IMR-90 (cell line): ENCODE measurements at regions not wholly inside any gene's neighbourhood (a gene's known extent, or its start where the extent isn't known, plus 50 kb on each side); places are given as distances from the start of the nearest gene placed in this dataset.
"Not testable (repeated sequence)": the region's sequence is repeated elsewhere in the genome, so short reads cannot be mapped to it uniquely, and the experiment has no call there.

Experiments used
- ATAC-seq: fragments of 200-7000 bp; cut with Tn5 transposase; 2 replicates; pipeline ENCODE4 v1.9.1; 2020; ENCODE audit warnings: low read depth, mild to moderate bottlenecking, moderate library complexity
- BruUV-seq: library from RNA; stranded (reverse); fragments of 400-500 nt; replicated peaks from 2 replicates; lab custom pipeline; 2021; lab: Mats Ljungman, UMichigan
- CTCF ChIA-PET: fragments of 300-600 bp; formaldehyde crosslinking; extraction: SDS; loops from one replicate; lab custom pipeline; 2021; ENCODE audit warnings: antibody characterized with exemption; lab: Yijun Ruan, JAX
- POLR2A ChIA-PET: fragments of 300-600 bp; sonication (Branson Sonifier 250); formaldehyde crosslinking; loops from one replicate; lab custom pipeline; 2022; ENCODE audit warnings: antibody characterized with exemption; ENCODE audit not compliant: unreplicated experiment; lab: Charles Lee
- DNase-seq: peaks from one replicate; pipeline ENCODE4 v3.0.0; 2013
- H2AFZ ChIP-seq: replicated peaks from 2 replicates; pipeline ENCODE3; 2013; ENCODE audit warnings: low read length, mild to moderate bottlenecking; ENCODE audit not compliant: poor library complexity
- H2AK5ac ChIP-seq: 2 replicates; pipeline ENCODE4 v1.6.1; 2013; ENCODE audit warnings: low read depth, low read length, inconsistent platforms
- H2AK9ac ChIP-seq: replicated peaks from 2 replicates; pipeline ENCODE3; 2013; ENCODE audit warnings: mild to moderate bottlenecking, low read depth, low read length, moderate library complexity; ENCODE audit not compliant: poor library complexity
- H2BK120ac ChIP-seq: 2 replicates; pipeline ENCODE4 v1.6.1; 2013; ENCODE audit warnings: low read depth, low read length, inconsistent platforms
- H2BK15ac ChIP-seq: 3 replicates; pipeline ENCODE4 v1.6.1; 2013; ENCODE audit warnings: low read depth, low read length, inconsistent platforms
- H2BK20ac ChIP-seq: 2 replicates; pipeline ENCODE4 v1.6.1; 2013; ENCODE audit warnings: low read depth, mild to moderate bottlenecking, inconsistent platforms, low read length, moderate library complexity
- H2BK5ac ChIP-seq: 2 replicates; pipeline ENCODE4 v1.6.1; 2013; ENCODE audit warnings: mild to moderate bottlenecking, low read depth, low read length, inconsistent platforms; ENCODE audit not compliant: poor library complexity, severe bottlenecking
- H3K14ac ChIP-seq: replicated peaks from 2 replicates; pipeline ENCODE4 v1.6.1; 2013; ENCODE audit warnings: low read depth, low read length, inconsistent platforms
- H3K18ac ChIP-seq: 2 replicates; pipeline ENCODE4 v1.6.1; 2013; ENCODE audit warnings: low read depth, low read length, control low read depth
- H3K23ac ChIP-seq: 2 replicates; pipeline ENCODE4 v1.6.1; 2013; ENCODE audit warnings: low read depth, low read length, inconsistent platforms
- H3K27ac ChIP-seq: 2 replicates; pipeline ENCODE4 v1.5.1; 2013; ENCODE audit warnings: mild to moderate bottlenecking, control low read depth, low read length; ENCODE audit not compliant: insufficient read depth
- H3K27me3 ChIP-seq: 2 replicates; pipeline ENCODE4 v1.6.1; 2013; ENCODE audit warnings: low read length; ENCODE audit not compliant: control insufficient read depth, insufficient read depth
- H3K36me3 ChIP-seq: 2 replicates; pipeline ENCODE4 v1.6.1; 2013; ENCODE audit warnings: low read length, mixed read lengths; ENCODE audit not compliant: control insufficient read depth, insufficient read depth
- H3K4ac ChIP-seq: 2 replicates; pipeline ENCODE4 v1.6.1; 2013; ENCODE audit warnings: low read depth, low read length, inconsistent platforms
- H3K4me1 ChIP-seq: 2 replicates; pipeline ENCODE4 v1.6.1; 2013; ENCODE audit warnings: low read length, mixed read lengths; ENCODE audit not compliant: control insufficient read depth, insufficient read depth
- H3K4me2 ChIP-seq: 2 replicates; pipeline ENCODE4 v1.6.1; 2013; ENCODE audit warnings: low read depth, mild to moderate bottlenecking, control low read depth, low read length, moderate library complexity
- H3K4me3 ChIP-seq: 2 replicates; pipeline ENCODE4 v1.5.1; 2013; ENCODE audit warnings: low read depth, mild to moderate bottlenecking, control low read depth, low read length, moderate library complexity; ENCODE audit not compliant: insufficient read depth
- H3K56ac ChIP-seq: 2 replicates; pipeline ENCODE4 v1.6.1; 2013; ENCODE audit warnings: low read length, inconsistent platforms; ENCODE audit not compliant: insufficient read depth; ENCODE audit errors: extremely low read depth
- H3K79me1 ChIP-seq, 2 experiments: 2 replicates each; pipeline ENCODE4 v1.6.1; 2013; ENCODE audit warnings: low read length in 2 of 2, inconsistent platforms in 1 of 2, low read depth in 1 of 2
- H3K9ac ChIP-seq: 2 replicates; pipeline ENCODE4 v1.6.1; 2013; ENCODE audit warnings: low read depth, low read length, control low read depth
- H3K9me1 ChIP-seq: 2 replicates; pipeline ENCODE4 v1.6.1; 2013; ENCODE audit warnings: low read length, inconsistent platforms; ENCODE audit not compliant: insufficient read depth
- H3K9me3 ChIP-seq: 2 replicates; pipeline ENCODE4 v1.6.1; 2013; ENCODE audit warnings: low read length; ENCODE audit not compliant: control insufficient read depth, insufficient read depth
- H4K20me1 ChIP-seq: 2 replicates; pipeline ENCODE4 v1.6.1; 2013; ENCODE audit warnings: low read length, inconsistent platforms; ENCODE audit not compliant: insufficient read depth
- H4K5ac ChIP-seq: 2 replicates; pipeline ENCODE4 v1.6.1; 2013; ENCODE audit warnings: mild to moderate bottlenecking, low read depth, low read length, control low read depth
- H4K8ac ChIP-seq, 2 experiments: 2 replicates each; pipeline ENCODE4 v1.6.1; 2013; ENCODE audit warnings: low read depth in 2 of 2, low read length in 2 of 2, control low read depth in 1 of 2, inconsistent platforms in 1 of 2
- H4K91ac ChIP-seq: 2 replicates; pipeline ENCODE4 v1.6.1; 2013; ENCODE audit warnings: low read depth, low read length, inconsistent platforms; ENCODE audit not compliant: insufficient read depth
- WGBS, 2 experiments: methylation state at CpG; one replicate each; pipeline versions ENCODE4 v1.1.5 to v1.1.7; 2013; ENCODE audit warnings: missing lambda C conversion rate in 2 of 2; ENCODE audit not compliant: insufficient read length in 1 of 2; ENCODE audit errors: extremely low coverage in 2 of 2; 5-methylcytosine and 5-hydroxymethylcytosine counted together
- dilution Hi-C: fragments of 300-500 bp; cut with HindIII; formaldehyde crosslinking; loops from one replicate; pipeline ENCODE4 v1.14.3; 2018; ENCODE audit warnings: low sequenced_read_pairs; ENCODE audit not compliant: unreplicated experiment
- in situ Hi-C: fragments of 300-500 bp; cut with MboI; formaldehyde crosslinking; loops from 3 replicates; pipeline ENCODE4 v1.14.3; 2019; ENCODE audit warnings: low sequenced_read_pairs, inconsistent platforms, mixed read lengths
- intact Hi-C: fragments of 100-400 bp; cut with micrococcal nuclease; formaldehyde crosslinking; loops from 2 replicates; pipeline ENCODE4 v1.10.0; 2022

DNA sequence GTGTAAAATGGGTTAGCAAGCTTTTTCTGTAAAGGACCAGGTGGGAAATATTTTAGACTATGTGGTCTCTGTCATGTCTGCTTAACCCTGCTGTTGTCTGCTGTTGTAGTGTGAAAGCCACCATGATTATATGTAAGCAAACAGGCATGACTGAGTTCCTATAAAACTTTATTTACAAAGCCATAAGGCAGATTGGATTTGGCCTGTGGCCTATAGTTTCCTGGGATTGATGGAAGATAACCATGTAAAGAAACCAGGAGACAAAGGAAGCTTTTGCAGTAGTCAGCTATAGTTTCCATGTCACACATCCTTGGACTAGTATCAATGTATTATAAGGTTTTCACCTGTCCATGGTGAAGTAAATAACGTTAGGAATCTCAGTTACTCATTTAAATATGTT is 78.7 kb downstream of the CCDC74A start:
- H4K91ac ChIP-seq, H2BK20ac ChIP-seq, ATAC-seq, H3K4me1 ChIP-seq, H3K4ac ChIP-seq, H3K36me3 ChIP-seq, H4K20me1 ChIP-seq, in situ Hi-C loops, H3K56ac ChIP-seq, BruUV-seq, H3K9me1 ChIP-seq, H3K4me3 ChIP-seq, CTCF ChIA-PET, H3K27me3 ChIP-seq, H4K8ac ChIP-seq, H2BK120ac ChIP-seq, H3K9ac ChIP-seq, H4K5ac ChIP-seq, dilution Hi-C loops, H3K14ac ChIP-seq, H3K79me1 ChIP-seq, H3K18ac ChIP-seq, H2AK9ac ChIP-seq, H3K27ac ChIP-seq, H2AK5ac ChIP-seq, intact Hi-C loops, H3K23ac ChIP-seq, H2BK15ac ChIP-seq, POLR2A ChIA-PET, H2AFZ ChIP-seq, DNase-seq, H3K9me3 ChIP-seq, H2BK5ac ChIP-seq, H3K4me2 ChIP-seq: not testable (repeated sequence)
- no CpG with 5 or more reads among the region's 1 CpG for WGBS, 2 experiments

- in situ Hi-C loops, H3K9me3 ChIP-seq, CTCF ChIA-PET, H4K91ac ChIP-seq, H2AK5ac ChIP-seq, H3K9ac ChIP-seq, H2AK9ac ChIP-seq, H3K4me3 ChIP-seq, POLR2A ChIA-PET, H3K4ac ChIP-seq, H2BK20ac ChIP-seq, H4K5ac ChIP-seq, H3K4me1 ChIP-seq, H2BK15ac ChIP-seq, H3K79me1 ChIP-seq, H4K20me1 ChIP-seq, intact Hi-C loops, H2BK120ac ChIP-seq, H3K56ac ChIP-seq, H3K9me1 ChIP-seq, H4K8ac ChIP-seq, H2BK5ac ChIP-seq, dilution Hi-C loops, H3K14ac ChIP-seq, H3K23ac ChIP-seq, DNase-seq, H3K27ac ChIP-seq, ATAC-seq, H3K27me3 ChIP-seq, H2AFZ ChIP-seq, H3K18ac ChIP-seq, H3K36me3 ChIP-seq, BruUV-seq: not testable (repeated sequence)
- H3K4me2 ChIP-seq, result 0 out of 2 replicates have a peak overlapping the region, but pooled peaks have one; percentile 15
- no CpG with 5 or more reads among the region's 5 CpGs for WGBS, 2 experiments
Measured at GRCh38 chr2:131607056-131607455, 79.4 kb downstream of the CCDC74A start.
